ENCODE measurements at regions not wholly inside any gene's neighbourhood (a gene's known extent, or its start where the extent isn't known, plus 50 kb on each side); places are given as distances from the start of the nearest gene placed in this dataset.

DNA sequence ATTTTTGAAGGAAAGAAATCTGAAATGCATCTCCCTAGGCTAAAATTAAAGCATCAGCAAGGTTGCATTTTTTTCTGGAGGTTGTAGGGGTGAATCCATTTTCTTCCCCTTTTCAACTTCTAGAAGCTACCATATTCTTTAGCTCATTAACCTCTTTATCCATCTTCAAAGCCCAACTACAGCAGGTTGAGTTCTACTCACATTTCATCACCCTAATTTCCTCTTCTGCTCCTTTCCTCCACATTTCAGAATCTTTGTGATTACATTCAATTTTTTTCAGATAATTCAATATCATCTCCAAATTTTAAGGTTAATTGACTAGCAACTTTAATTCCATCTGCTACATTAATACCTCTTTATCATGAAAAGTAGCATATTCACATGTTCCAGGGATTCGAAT is 2655.7 kb upstream of the PCDH20 start:
- Histone ChIP-seq H3K36me3 (ENCODE audit: control insufficient read depth, insufficient read depth, low read length) (no peaks in the 10 kb centered on the region), H2BK5ac (ENCODE audit: low read depth, low read length, poor library complexity, severe bottlenecking) (no peak overlapping the region), H3K23ac (ENCODE audit: low read depth, low read length) (no peak overlapping the region), H3K4me3 (ENCODE audit: insufficient read depth, low read depth, low read length) (no peak overlapping the region), H3K14ac (replicated peaks; ENCODE audit: low read depth, low read length) (no peak overlapping the region), H3K4ac (ENCODE audit: low read depth, low read length) (no peak overlapping the region), H2AFZ (replicated peaks; ENCODE audit: low read length, poor library complexity) (no peak overlapping the region), H3K27me3 (ENCODE audit: control insufficient read depth, insufficient read depth, low read length) (no peaks in the 10 kb centered on the region), H3K9me3 (ENCODE audit: control insufficient read depth, insufficient read depth, low read length) (no peaks in the 10 kb centered on the region), H3K4me1 (ENCODE audit: control insufficient read depth, insufficient read depth, low read length) (no peaks in the 10 kb centered on the region), H4K20me1 (ENCODE audit: insufficient read depth, low read length) (no peaks in the 10 kb centered on the region), H2BK120ac (ENCODE audit: low read depth, low read length) (no peak overlapping the region), H3K9me1 (ENCODE audit: insufficient read depth, low read length) (no peaks in the 10 kb centered on the region), H4K8ac (ENCODE audit: low read depth in 2 of 2, low read length in 2 of 2) (no peak overlapping the region), H2BK20ac (ENCODE audit: low read depth, low read length) (no peak overlapping the region), H3K9ac (ENCODE audit: low read depth, low read length) (no peak overlapping the region), H3K79me1 (ENCODE audit: low read depth in 1 of 2, low read length in 2 of 2) (no peaks in the 10 kb centered on the region), H3K27ac (ENCODE audit: insufficient read depth, low read length) (no peak overlapping the region), H3K56ac (ENCODE audit: extremely low read depth, insufficient read depth, low read length) (no peak overlapping the region), H4K5ac (ENCODE audit: low read depth, low read length) (no peak overlapping the region), H4K91ac (ENCODE audit: insufficient read depth, low read depth, low read length) (no peak overlapping the region), H3K4me2 (ENCODE audit: low read depth, low read length) (no peak overlapping the region), H3K18ac (ENCODE audit: low read depth, low read length) (no peak overlapping the region), H2AK9ac (replicated peaks; ENCODE audit: low read depth, low read length, poor library complexity) (no peak overlapping the region), H2AK5ac (ENCODE audit: low read depth, low read length) (no peak overlapping the region), H2BK15ac (ENCODE audit: low read depth, low read length) (no peak overlapping the region)
- DNase-seq (no peak), ATAC-seq (ENCODE audit: low read depth) (no peak)
- WGBS, 2 experiments (ENCODE audit: extremely low coverage in 2 of 2, insufficient read length in 1 of 2), result no CpG with 5 or more reads among the region's 1 CpG
- dilution Hi-C loops (cut with HindIII; ENCODE audit: low sequenced_read_pairs, unreplicated experiment), result no loop called here
- ChIA-PET CTCF (no interaction called here), POLR2A (ENCODE audit: unreplicated experiment) (no interaction called here)
- no peak for TF ChIP-seq RAD21 (IDR thresholded peaks at IDR 0.05; ENCODE audit: low read length)
- TF ChIP-seq, protein P1, sequence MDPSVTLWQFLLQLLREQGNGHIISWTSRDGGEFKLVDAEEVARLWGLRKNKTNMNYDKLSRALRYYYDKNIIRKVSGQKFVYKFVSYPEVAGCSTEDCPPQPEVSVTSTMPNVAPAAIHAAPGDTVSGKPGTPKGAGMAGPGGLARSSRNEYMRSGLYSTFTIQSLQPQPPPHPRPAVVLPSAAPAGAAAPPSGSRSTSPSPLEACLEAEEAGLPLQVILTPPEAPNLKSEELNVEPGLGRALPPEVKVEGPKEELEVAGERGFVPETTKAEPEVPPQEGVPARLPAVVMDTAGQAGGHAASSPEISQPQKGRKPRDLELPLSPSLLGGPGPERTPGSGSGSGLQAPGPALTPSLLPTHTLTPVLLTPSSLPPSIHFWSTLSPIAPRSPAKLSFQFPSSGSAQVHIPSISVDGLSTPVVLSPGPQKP (IDR thresholded peaks at IDR 0.05; ENCODE audit: borderline replicate concordance, low read depth, low read length), result no peak
- TF ChIP-seq RFX5 (IDR thresholded peaks at IDR 0.05; ENCODE audit: low read depth, low read length), result no peak
- no peak for TF ChIP-seq SMC3 (IDR thresholded peaks at IDR 0.05; ENCODE audit: low read depth, low read length)
- TF ChIP-seq MAFK (IDR thresholded peaks at IDR 0.05; ENCODE audit: low read depth, low read length), result no peak
- no peak for TF ChIP-seq FOS (IDR thresholded peaks at IDR 0.05; ENCODE audit: low read depth, low read length)
- TF ChIP-seq BHLHE40 (IDR thresholded peaks at IDR 0.05; ENCODE audit: low read depth, low read length), result no peak
- no peak for TF ChIP-seq NFE2L2 (IDR thresholded peaks at IDR 0.05; ENCODE audit: low read depth, low read length)
- TF ChIP-seq CHD1 (IDR thresholded peaks at IDR 0.05; ENCODE audit: low read depth, low read length), result no peak
- TF ChIP-seq, protein P2, sequence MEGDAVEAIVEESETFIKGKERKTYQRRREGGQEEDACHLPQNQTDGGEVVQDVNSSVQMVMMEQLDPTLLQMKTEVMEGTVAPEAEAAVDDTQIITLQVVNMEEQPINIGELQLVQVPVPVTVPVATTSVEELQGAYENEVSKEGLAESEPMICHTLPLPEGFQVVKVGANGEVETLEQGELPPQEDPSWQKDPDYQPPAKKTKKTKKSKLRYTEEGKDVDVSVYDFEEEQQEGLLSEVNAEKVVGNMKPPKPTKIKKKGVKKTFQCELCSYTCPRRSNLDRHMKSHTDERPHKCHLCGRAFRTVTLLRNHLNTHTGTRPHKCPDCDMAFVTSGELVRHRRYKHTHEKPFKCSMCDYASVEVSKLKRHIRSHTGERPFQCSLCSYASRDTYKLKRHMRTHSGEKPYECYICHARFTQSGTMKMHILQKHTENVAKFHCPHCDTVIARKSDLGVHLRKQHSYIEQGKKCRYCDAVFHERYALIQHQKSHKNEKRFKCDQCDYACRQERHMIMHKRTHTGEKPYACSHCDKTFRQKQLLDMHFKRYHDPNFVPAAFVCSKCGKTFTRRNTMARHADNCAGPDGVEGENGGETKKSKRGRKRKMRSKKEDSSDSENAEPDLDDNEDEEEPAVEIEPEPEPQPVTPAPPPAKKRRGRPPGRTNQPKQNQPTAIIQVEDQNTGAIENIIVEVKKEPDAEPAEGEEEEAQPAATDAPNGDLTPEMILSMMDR (conservative IDR thresholded peaks at IDR 0.05; ENCODE audit: low read depth, low read length), result no peak
- TF ChIP-seq RCOR1 (IDR thresholded peaks at IDR 0.05; ENCODE audit: insufficient replicate concordance, low read length), result no peak
- no peak for TF ChIP-seq CEBPB (IDR thresholded peaks at IDR 0.05; ENCODE audit: low read depth, low read length)
- no peak for TF ChIP-seq MXI1 (IDR thresholded peaks at IDR 0.05; ENCODE audit: borderline replicate concordance, low read depth, low read length)
- no peak for TF ChIP-seq USF2 (IDR thresholded peaks at IDR 0.05; ENCODE audit: low read depth, low read length)
- intact Hi-C loops (cut with micrococcal nuclease), result no loop called here
- BruUV-seq (replicated peaks), result no TSS peak
- in situ Hi-C loops (cut with MboI; ENCODE audit: low sequenced_read_pairs), result no loop called here
